ENCODE measurements at regions not wholly inside any gene's neighbourhood (a gene's known extent, or its start where the extent isn't known, plus 50 kb on each side); places are given as distances from the start of the nearest gene placed in this dataset.
"Not testable (repeated sequence)": the region's sequence is repeated elsewhere in the genome, so short reads cannot be mapped to it uniquely, and the experiment has no call there.

- no peak for DNase-seq
Measured at GRCh38 chr10:25724241-25724640, 209.8 kb upstream of the MYO3A start.

- DNase-seq: peak; percentile 2
Measured at GRCh38 chr10:25725917-25726716, 207.9 kb upstream of the MYO3A start.

GRCh38 chr10:25738776-25739175, 195.3 kb upstream of the MYO3A start:
- DNase-seq: no peak

- DNase-seq: no peak
Measured at GRCh38 chr10:25743832-25744231, 190.2 kb upstream of the MYO3A start.

- no peak for DNase-seq
Measured at GRCh38 chr10:25744574-25744973, 189.5 kb upstream of the MYO3A start.

- no peak for DNase-seq
Measured at GRCh38 chr10:25745976-25746375, 188.1 kb upstream of the MYO3A start.

- DNase-seq: no peak
Measured at GRCh38 chr10:25747084-25747483, 186.9 kb upstream of the MYO3A start.

- no peak for DNase-seq
Measured at GRCh38 chr10:25748509-25748908, 185.5 kb upstream of the MYO3A start.

GRCh38 chr10:25753776-25754175, 180.3 kb upstream of the MYO3A start:
- DNase-seq: no peak

GRCh38 chr10:25755874-25756273, 178.2 kb upstream of the MYO3A start:
- not testable (repeated sequence) for DNase-seq

- no peak for DNase-seq
Measured at GRCh38 chr10:25756784-25757183, 177.2 kb upstream of the MYO3A start.

- DNase-seq: peak; percentile 25
Measured at GRCh38 chr10:25758041-25758457, 176.0 kb upstream of the MYO3A start.

- DNase-seq: no peak
Measured at GRCh38 chr10:25758511-25758910, 175.5 kb upstream of the MYO3A start.

- DNase-seq: no peak
Measured at GRCh38 chr10:25761937-25762336, 172.1 kb upstream of the MYO3A start.

GRCh38 chr10:25766213-25766612, 167.8 kb upstream of the MYO3A start:
- no peak for DNase-seq

GRCh38 chr10:25766687-25767221, 167.3 kb upstream of the MYO3A start:
- no peak for DNase-seq

GRCh38 chr10:25768167-25768566, 165.9 kb upstream of the MYO3A start:
- DNase-seq: no peak

- DNase-seq: no peak
Measured at GRCh38 chr10:25778646-25779045, 155.4 kb upstream of the MYO3A start.

GRCh38 chr10:25786161-25786560, 147.9 kb upstream of the MYO3A start:
- DNase-seq: no peak

GRCh38 chr10:25786899-25787298, 147.1 kb upstream of the MYO3A start:
- DNase-seq: no peak

GRCh38 chr10:25797888-25798429, 136.1 kb upstream of the MYO3A start:
- no peak for DNase-seq

- no peak for DNase-seq
Measured at GRCh38 chr10:25804505-25804904, 129.5 kb upstream of the MYO3A start.

- DNase-seq: no peak
Measured at GRCh38 chr10:25805986-25806385, 128.0 kb upstream of the MYO3A start.

- no peak for DNase-seq
Measured at GRCh38 chr10:25808372-25808771, 125.7 kb upstream of the MYO3A start.
